WTC11 (cell line): ENCODE measurements at regions not wholly inside any gene's neighbourhood (a gene's known extent, or its start where the extent isn't known, plus 50 kb on each side); places are given as distances from the start of the nearest gene placed in this dataset.

Source experiments
- CREB1 ChIP-seq: sonication (generic); formaldehyde crosslinking; IDR thresholded peaks from 2 replicates; pipeline ENCODE4 v1.8.0; 2023; ENCODE audit warnings: mild to moderate bottlenecking, missing genetic modification reagents
- E2F5 ChIP-seq: sonication (generic); formaldehyde crosslinking; IDR thresholded peaks from 2 replicates; pipeline ENCODE4 v1.8.1; 2022; ENCODE audit warnings: mild to moderate bottlenecking, moderate library complexity, missing genetic modification reagents
- KAT7 ChIP-seq: sonication (generic); formaldehyde crosslinking; IDR thresholded peaks from 2 replicates; pipeline ENCODE4 v1.8.1; 2023; ENCODE audit warnings: missing genetic modification reagents, mild to moderate bottlenecking, borderline replicate concordance
- SMAD4 ChIP-seq: sonication (generic); formaldehyde crosslinking; IDR thresholded peaks from 2 replicates; pipeline ENCODE4 v1.8.0; 2022; ENCODE audit warnings: mild to moderate bottlenecking, missing genetic modification reagents
- TEAD4 ChIP-seq: sonication (generic); formaldehyde crosslinking; IDR thresholded peaks from 2 replicates; pipeline ENCODE4 v1.8.0; 2022; ENCODE audit warnings: mild to moderate bottlenecking, missing genetic modification reagents
- ZNF512 ChIP-seq: sonication (generic); formaldehyde crosslinking; IDR thresholded peaks from 2 replicates; pipeline ENCODE4 v1.8.1; 2022; ENCODE audit warnings: missing genetic modification reagents, borderline replicate concordance
- TF ChIP-seq, protein P1 (sequence below): fragments of 200-600 bp; IDR thresholded peaks from 2 replicates; pipeline ENCODE4 v1.8.0; 2022; ENCODE audit warnings: antibody characterized with exemption
- TF ChIP-seq, protein P2 (sequence below): sonication (generic); formaldehyde crosslinking; IDR thresholded peaks from 2 replicates; pipeline ENCODE4 v1.8.1; 2023; ENCODE audit warnings: mild to moderate bottlenecking, missing genetic modification reagents, moderate library complexity
- TF ChIP-seq, protein P3 (sequence below): fragments of 250-450 bp; sonication (Bioruptor Pico); IDR thresholded peaks from 2 replicates; pipeline ENCODE4 v1.9.0; 2021; ENCODE audit warnings: mild to moderate bottlenecking, borderline replicate concordance
- TF ChIP-seq, protein P4 (sequence below): sonication (generic); formaldehyde crosslinking; IDR thresholded peaks from 2 replicates; pipeline ENCODE4 v1.8.0; 2022; ENCODE audit warnings: mild to moderate bottlenecking, missing genetic modification reagents
- TF ChIP-seq, protein P5 (sequence below): sonication (generic); formaldehyde crosslinking; IDR thresholded peaks from 2 replicates; pipeline ENCODE4 v1.8.0; 2023; ENCODE audit warnings: missing genetic modification reagents
- TF ChIP-seq, protein P6 (sequence below): fragments of 250-450 bp; sonication (Bioruptor Pico); IDR thresholded peaks from 2 replicates; pipeline ENCODE4 v1.9.0; 2021; ENCODE audit warnings: moderate library complexity, mild to moderate bottlenecking, inconsistent platforms, borderline replicate concordance
- TF ChIP-seq, protein P7 (sequence below): sonication (generic); formaldehyde crosslinking; IDR thresholded peaks from 2 replicates; pipeline ENCODE4 v1.8.1; 2023; ENCODE audit warnings: mild to moderate bottlenecking, missing genetic modification reagents

- TF ChIP-seq, protein P1, sequence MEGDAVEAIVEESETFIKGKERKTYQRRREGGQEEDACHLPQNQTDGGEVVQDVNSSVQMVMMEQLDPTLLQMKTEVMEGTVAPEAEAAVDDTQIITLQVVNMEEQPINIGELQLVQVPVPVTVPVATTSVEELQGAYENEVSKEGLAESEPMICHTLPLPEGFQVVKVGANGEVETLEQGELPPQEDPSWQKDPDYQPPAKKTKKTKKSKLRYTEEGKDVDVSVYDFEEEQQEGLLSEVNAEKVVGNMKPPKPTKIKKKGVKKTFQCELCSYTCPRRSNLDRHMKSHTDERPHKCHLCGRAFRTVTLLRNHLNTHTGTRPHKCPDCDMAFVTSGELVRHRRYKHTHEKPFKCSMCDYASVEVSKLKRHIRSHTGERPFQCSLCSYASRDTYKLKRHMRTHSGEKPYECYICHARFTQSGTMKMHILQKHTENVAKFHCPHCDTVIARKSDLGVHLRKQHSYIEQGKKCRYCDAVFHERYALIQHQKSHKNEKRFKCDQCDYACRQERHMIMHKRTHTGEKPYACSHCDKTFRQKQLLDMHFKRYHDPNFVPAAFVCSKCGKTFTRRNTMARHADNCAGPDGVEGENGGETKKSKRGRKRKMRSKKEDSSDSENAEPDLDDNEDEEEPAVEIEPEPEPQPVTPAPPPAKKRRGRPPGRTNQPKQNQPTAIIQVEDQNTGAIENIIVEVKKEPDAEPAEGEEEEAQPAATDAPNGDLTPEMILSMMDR: no peak
- TF ChIP-seq, protein P2, sequence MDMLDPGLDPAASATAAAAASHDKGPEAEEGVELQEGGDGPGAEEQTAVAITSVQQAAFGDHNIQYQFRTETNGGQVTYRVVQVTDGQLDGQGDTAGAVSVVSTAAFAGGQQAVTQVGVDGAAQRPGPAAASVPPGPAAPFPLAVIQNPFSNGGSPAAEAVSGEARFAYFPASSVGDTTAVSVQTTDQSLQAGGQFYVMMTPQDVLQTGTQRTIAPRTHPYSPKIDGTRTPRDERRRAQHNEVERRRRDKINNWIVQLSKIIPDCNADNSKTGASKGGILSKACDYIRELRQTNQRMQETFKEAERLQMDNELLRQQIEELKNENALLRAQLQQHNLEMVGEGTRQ: no peak
- TF ChIP-seq, protein P3, sequence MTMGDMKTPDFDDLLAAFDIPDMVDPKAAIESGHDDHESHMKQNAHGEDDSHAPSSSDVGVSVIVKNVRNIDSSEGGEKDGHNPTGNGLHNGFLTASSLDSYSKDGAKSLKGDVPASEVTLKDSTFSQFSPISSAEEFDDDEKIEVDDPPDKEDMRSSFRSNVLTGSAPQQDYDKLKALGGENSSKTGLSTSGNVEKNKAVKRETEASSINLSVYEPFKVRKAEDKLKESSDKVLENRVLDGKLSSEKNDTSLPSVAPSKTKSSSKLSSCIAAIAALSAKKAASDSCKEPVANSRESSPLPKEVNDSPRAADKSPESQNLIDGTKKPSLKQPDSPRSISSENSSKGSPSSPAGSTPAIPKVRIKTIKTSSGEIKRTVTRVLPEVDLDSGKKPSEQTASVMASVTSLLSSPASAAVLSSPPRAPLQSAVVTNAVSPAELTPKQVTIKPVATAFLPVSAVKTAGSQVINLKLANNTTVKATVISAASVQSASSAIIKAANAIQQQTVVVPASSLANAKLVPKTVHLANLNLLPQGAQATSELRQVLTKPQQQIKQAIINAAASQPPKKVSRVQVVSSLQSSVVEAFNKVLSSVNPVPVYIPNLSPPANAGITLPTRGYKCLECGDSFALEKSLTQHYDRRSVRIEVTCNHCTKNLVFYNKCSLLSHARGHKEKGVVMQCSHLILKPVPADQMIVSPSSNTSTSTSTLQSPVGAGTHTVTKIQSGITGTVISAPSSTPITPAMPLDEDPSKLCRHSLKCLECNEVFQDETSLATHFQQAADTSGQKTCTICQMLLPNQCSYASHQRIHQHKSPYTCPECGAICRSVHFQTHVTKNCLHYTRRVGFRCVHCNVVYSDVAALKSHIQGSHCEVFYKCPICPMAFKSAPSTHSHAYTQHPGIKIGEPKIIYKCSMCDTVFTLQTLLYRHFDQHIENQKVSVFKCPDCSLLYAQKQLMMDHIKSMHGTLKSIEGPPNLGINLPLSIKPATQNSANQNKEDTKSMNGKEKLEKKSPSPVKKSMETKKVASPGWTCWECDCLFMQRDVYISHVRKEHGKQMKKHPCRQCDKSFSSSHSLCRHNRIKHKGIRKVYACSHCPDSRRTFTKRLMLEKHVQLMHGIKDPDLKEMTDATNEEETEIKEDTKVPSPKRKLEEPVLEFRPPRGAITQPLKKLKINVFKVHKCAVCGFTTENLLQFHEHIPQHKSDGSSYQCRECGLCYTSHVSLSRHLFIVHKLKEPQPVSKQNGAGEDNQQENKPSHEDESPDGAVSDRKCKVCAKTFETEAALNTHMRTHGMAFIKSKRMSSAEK (CRISPR knock-in tag): no peak
- TF ChIP-seq KAT7 (CRISPR knock-in tag) (no peak), ZNF512 (no peak), SMAD4 (CRISPR knock-in tag) (no peak), E2F5 (no peak), CREB1 (no peak), TEAD4 (CRISPR knock-in tag) (no peak)
- TF ChIP-seq, protein P4, sequence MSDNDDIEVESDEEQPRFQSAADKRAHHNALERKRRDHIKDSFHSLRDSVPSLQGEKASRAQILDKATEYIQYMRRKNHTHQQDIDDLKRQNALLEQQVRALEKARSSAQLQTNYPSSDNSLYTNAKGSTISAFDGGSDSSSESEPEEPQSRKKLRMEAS (CRISPR knock-in tag): no peak
- TF ChIP-seq, protein P5, sequence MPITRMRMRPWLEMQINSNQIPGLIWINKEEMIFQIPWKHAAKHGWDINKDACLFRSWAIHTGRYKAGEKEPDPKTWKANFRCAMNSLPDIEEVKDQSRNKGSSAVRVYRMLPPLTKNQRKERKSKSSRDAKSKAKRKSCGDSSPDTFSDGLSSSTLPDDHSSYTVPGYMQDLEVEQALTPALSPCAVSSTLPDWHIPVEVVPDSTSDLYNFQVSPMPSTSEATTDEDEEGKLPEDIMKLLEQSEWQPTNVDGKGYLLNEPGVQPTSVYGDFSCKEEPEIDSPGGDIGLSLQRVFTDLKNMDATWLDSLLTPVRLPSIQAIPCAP (CRISPR knock-in tag): no peak
- TF ChIP-seq, protein P6, sequence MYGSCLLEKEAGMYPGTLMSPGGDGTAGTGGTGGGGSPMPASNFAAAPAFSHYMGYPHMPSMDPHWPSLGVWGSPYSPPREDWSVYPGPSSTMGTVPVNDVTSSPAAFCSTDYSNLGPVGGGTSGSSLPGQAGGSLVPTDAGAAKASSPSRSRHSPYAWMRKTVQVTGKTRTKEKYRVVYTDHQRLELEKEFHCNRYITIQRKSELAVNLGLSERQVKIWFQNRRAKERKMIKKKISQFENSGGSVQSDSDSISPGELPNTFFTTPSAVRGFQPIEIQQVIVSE: no peak
- TF ChIP-seq, protein P7, sequence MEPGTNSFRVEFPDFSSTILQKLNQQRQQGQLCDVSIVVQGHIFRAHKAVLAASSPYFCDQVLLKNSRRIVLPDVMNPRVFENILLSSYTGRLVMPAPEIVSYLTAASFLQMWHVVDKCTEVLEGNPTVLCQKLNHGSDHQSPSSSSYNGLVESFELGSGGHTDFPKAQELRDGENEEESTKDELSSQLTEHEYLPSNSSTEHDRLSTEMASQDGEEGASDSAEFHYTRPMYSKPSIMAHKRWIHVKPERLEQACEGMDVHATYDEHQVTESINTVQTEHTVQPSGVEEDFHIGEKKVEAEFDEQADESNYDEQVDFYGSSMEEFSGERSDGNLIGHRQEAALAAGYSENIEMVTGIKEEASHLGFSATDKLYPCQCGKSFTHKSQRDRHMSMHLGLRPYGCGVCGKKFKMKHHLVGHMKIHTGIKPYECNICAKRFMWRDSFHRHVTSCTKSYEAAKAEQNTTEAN (CRISPR knock-in tag): no peak
Observed at GRCh38 chr1:188670837-188671236, 1806.8 kb downstream of the BRINP3 start.
